ENCODE measurements at regions not wholly inside any gene's neighbourhood (a gene's known extent, or its start where the extent isn't known, plus 50 kb on each side); places are given as distances from the start of the nearest gene placed in this dataset.
"Not testable (repeated sequence)": the region's sequence is repeated elsewhere in the genome, so short reads cannot be mapped to it uniquely, and the experiment has no call there.

DNA sequence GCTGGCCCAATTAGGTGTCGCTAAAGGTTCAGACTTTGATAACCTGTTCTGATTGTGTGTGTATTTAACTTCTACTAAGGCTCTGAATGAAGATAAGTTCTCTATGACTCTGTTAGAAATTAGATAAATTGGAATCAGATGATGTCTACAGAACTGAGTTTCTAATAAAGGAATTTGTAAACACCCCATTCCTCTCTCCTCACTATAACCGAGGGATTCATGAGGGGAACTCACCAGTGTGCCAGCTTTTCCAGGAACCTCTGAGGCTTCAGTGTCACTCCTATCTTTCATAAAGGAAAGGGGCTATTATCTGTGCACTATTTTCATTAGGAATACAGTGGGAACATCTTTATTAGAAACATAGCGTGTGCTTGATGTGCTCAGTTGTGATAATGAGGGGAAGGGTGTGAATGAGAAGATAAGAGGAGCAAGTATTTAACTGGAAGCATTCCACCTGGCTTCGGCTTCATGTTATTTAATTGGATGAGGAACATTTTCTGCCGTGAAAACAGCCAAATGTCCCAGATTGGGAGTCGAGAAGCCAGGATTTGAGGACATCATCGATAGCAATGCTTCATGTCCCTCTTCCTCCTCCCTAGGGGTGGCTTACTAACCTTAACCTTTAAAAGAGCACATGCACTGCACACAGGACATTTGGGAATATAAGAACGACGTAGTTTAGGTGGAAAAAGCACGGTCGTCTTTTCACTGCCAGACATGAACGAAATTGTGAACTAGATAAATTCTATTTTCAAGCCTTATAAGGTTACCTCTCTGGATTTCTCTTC is 84.8 kb upstream of the TCF4 start:
- POLR2A ChIA-PET, result no interaction called here
- Histone ChIP-seq H3K4me3 (ENCODE audit: low read depth in 2 of 2, low read length in 2 of 2) (no peak overlapping the region), H3K27me3 (ENCODE audit: control insufficient read depth, insufficient read depth, low read length) (no peaks in the 10 kb centered on the region), H3K9me3 (ENCODE audit: control insufficient read depth, insufficient read depth, low read depth, low read length) (no peaks in the 10 kb centered on the region), H3K36me3 (ENCODE audit: control insufficient read depth, insufficient read depth, low read length) (no peaks in the 10 kb centered on the region), H3K27ac (ENCODE audit: low read length) (no peak overlapping the region), H3K4me1 (ENCODE audit: control insufficient read depth, insufficient read depth, low read length) (no peaks in the 10 kb centered on the region)
- no TSS peak for BruUV-seq (replicated peaks)
- CTCF ChIA-PET, result no interaction called here
- intact Hi-C loops (cut with micrococcal nuclease; ENCODE audit: unreplicated experiment), result no loop called here
- DNase-seq (ENCODE audit: low read depth, low spot score) (no peak), ATAC-seq (no peak)
- in situ Hi-C loops (cut with HindIII; ENCODE audit: low pct_unique_long_range_greater_than_20kb, low sequenced_read_pairs), result no loop called here
- TF ChIP-seq TCF7L2 (IDR thresholded peaks at IDR 0.05; ENCODE audit: low read depth, low read length) (no peak), SIN3A (IDR thresholded peaks at IDR 0.05; ENCODE audit: borderline replicate concordance, insufficient read depth, low read depth, low read length) (no peak), POLR2AphosphoS5 (IDR thresholded peaks at IDR 0.05; ENCODE audit: low read depth, low read length) (no peak)
- TF ChIP-seq, protein P1, sequence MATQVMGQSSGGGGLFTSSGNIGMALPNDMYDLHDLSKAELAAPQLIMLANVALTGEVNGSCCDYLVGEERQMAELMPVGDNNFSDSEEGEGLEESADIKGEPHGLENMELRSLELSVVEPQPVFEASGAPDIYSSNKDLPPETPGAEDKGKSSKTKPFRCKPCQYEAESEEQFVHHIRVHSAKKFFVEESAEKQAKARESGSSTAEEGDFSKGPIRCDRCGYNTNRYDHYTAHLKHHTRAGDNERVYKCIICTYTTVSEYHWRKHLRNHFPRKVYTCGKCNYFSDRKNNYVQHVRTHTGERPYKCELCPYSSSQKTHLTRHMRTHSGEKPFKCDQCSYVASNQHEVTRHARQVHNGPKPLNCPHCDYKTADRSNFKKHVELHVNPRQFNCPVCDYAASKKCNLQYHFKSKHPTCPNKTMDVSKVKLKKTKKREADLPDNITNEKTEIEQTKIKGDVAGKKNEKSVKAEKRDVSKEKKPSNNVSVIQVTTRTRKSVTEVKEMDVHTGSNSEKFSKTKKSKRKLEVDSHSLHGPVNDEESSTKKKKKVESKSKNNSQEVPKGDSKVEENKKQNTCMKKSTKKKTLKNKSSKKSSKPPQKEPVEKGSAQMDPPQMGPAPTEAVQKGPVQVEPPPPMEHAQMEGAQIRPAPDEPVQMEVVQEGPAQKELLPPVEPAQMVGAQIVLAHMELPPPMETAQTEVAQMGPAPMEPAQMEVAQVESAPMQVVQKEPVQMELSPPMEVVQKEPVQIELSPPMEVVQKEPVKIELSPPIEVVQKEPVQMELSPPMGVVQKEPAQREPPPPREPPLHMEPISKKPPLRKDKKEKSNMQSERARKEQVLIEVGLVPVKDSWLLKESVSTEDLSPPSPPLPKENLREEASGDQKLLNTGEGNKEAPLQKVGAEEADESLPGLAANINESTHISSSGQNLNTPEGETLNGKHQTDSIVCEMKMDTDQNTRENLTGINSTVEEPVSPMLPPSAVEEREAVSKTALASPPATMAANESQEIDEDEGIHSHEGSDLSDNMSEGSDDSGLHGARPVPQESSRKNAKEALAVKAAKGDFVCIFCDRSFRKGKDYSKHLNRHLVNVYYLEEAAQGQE (IDR thresholded peaks at IDR 0.05; ENCODE audit: insufficient read depth in 1 of 2, low read depth in 2 of 2, low read length in 1 of 2), result no peak
- TF ChIP-seq, protein P2, sequence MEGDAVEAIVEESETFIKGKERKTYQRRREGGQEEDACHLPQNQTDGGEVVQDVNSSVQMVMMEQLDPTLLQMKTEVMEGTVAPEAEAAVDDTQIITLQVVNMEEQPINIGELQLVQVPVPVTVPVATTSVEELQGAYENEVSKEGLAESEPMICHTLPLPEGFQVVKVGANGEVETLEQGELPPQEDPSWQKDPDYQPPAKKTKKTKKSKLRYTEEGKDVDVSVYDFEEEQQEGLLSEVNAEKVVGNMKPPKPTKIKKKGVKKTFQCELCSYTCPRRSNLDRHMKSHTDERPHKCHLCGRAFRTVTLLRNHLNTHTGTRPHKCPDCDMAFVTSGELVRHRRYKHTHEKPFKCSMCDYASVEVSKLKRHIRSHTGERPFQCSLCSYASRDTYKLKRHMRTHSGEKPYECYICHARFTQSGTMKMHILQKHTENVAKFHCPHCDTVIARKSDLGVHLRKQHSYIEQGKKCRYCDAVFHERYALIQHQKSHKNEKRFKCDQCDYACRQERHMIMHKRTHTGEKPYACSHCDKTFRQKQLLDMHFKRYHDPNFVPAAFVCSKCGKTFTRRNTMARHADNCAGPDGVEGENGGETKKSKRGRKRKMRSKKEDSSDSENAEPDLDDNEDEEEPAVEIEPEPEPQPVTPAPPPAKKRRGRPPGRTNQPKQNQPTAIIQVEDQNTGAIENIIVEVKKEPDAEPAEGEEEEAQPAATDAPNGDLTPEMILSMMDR (IDR thresholded peaks at IDR 0.05), result no peak

DNA sequence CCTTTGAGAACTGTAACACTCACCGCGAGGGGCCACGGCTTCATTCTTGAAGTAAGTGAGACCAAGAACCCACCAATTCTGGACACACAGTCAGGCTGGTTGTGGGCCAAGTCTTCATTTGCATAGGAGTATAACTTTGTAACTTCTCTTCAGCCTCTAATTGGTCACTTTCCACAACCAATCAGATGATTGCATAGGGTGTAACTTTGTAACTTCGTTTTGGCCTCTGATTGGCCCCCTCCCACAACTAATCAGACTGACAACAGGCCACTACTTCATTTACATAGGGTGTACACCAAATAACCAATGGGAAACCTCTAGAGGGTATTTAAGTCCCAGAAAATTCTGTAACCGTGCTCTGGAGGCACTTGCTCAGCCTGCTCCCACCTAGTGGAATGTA is 77.5 kb upstream of the TCF4 start:
- Histone ChIP-seq H3K9me3 (ENCODE audit: control insufficient read depth, insufficient read depth, low read depth, low read length) (no peaks in the 10 kb centered on the region), H3K4me3 (ENCODE audit: low read depth in 2 of 2, low read length in 2 of 2) (no peak overlapping the region), H3K27ac (ENCODE audit: low read length) (no peak overlapping the region), H3K36me3 (ENCODE audit: control insufficient read depth, insufficient read depth, low read length) (no peaks in the 10 kb centered on the region), H3K4me1 (ENCODE audit: control insufficient read depth, insufficient read depth, low read length) (no peaks in the 10 kb centered on the region), H3K27me3 (ENCODE audit: control insufficient read depth, insufficient read depth, low read length) (no peaks in the 10 kb centered on the region)
- CTCF ChIA-PET, result no interaction called here
- POLR2A ChIA-PET, result no interaction called here
- in situ Hi-C loops (cut with HindIII; ENCODE audit: low pct_unique_long_range_greater_than_20kb, low sequenced_read_pairs), result no loop called here
- TF ChIP-seq, protein P2 (IDR thresholded peaks at IDR 0.05), result no peak
- TF ChIP-seq, protein P1 (IDR thresholded peaks at IDR 0.05; ENCODE audit: insufficient read depth in 1 of 2, low read depth in 2 of 2, low read length in 1 of 2), result no peak
- TF ChIP-seq POLR2AphosphoS5 (IDR thresholded peaks at IDR 0.05; ENCODE audit: low read depth, low read length) (no peak), SIN3A (IDR thresholded peaks at IDR 0.05; ENCODE audit: borderline replicate concordance, insufficient read depth, low read depth, low read length) (no peak), TCF7L2 (IDR thresholded peaks at IDR 0.05; ENCODE audit: low read depth, low read length) (no peak)
- BruUV-seq (replicated peaks), result no TSS peak
- DNase-seq (ENCODE audit: low read depth, low spot score) (no peak), ATAC-seq (no peak)
- intact Hi-C loops (cut with micrococcal nuclease; ENCODE audit: unreplicated experiment), result no loop called here

DNA sequence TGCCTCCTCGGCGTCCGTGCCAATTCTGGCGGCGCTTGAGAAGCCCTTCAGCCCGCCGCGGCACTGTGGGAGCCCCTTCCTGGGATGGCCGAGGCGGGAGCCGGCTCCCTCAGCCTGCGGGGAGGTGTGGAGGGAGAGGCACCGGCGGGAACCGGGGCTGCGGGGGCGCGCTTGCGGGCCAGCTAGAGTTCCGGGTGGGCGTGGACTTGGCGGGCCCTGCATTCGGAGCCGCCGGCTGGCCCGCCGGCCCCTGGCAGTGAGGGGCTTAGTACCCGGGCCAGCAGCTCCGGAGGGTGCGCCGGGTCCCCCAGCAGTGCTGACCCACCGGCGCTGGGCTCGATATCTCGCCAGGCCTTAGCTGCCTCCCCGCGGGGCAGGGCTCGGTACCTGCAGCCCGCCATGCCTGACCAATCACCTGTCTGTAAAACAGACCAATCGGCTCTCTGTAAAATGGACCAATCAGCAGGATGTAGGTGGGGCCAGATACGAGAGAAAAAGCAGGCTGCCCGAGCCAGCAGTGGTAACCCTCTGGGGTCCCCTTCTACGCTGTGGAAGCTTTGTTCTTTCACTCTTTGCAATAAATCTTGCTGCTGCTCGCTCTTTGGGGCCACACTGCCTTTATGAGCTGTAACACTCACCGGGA is 76.9 kb upstream of the TCF4 start:
- H3K36me3 ChIP-seq (ENCODE audit: control insufficient read depth, insufficient read depth, low read length); H3K4me3 ChIP-seq (ENCODE audit: low read depth in 2 of 2, low read length in 2 of 2); DNase-seq (ENCODE audit: low read depth, low spot score); intact Hi-C loops (cut with micrococcal nuclease; ENCODE audit: unreplicated experiment); BruUV-seq (replicated peaks); POLR2A ChIA-PET; H3K27me3 ChIP-seq (ENCODE audit: control insufficient read depth, insufficient read depth, low read length); ATAC-seq; H3K27ac ChIP-seq (ENCODE audit: low read length); H3K4me1 ChIP-seq (ENCODE audit: control insufficient read depth, insufficient read depth, low read length); CTCF ChIA-PET; H3K9me3 ChIP-seq (ENCODE audit: control insufficient read depth, insufficient read depth, low read depth, low read length); in situ Hi-C loops (cut with HindIII; ENCODE audit: low pct_unique_long_range_greater_than_20kb, low sequenced_read_pairs): not testable (repeated sequence)

Measured in Panc1 (cell line).